ENCODE measurements at regions not wholly inside any gene's neighbourhood (a gene's known extent, or its start where the extent isn't known, plus 50 kb on each side); places are given as distances from the start of the nearest gene placed in this dataset.

DNA sequence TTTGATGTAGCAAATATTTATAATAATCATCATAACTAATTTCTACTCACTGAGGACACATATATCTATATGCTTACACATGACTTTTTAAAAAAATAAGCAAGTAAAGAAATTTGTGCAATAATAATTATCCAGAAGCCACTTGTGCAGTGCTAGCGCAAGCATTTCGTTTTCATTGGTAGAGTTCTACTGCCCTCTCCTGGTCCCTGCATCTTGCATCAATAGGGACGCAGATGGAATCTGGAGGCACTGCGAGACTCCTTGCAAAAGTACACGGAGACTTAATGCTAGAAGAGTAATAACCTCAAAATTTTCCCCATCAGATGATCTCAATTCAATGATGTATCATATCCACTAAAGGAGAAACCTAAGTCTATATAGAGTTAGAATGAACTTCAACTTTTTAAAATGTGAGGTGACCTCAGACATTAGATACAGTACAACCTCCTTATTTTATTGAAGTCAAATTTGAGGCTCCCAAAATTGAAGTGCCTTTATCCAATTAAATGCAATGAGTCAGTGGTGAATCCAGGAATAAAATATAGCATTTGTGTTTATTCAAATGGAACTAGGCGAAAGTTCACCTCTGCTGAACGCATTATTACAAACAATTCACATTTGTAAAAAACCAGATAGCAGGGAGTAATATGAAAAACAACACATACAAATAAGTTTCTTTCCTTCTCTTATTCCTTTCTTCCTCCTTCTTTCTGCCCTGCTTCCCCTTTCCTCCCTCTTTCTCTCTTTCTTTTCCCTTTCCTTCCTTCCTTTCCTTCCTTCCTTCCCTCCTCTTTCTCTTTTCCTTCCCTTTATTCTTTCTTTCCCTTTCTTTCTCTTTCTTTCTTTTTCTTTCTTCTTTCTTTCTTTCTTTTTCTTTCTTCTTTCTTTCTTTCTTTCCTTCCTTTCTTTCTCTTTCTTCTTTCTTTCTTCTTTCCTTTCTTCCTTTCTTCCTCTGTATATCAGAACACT is 450.0 kb downstream of the ANKRD50 start:
- Mint-ChIP-seq H3K9me3 (no peaks in the 10 kb centered on the region), H3K36me3 (no peaks in the 10 kb centered on the region)
- ATAC-seq: peak; percentile 46 to 61 (median 49)

GRCh38 chr4:124265701-124266100 is 446.8 kb downstream of the ANKRD50 start:
- intact Hi-C loops (cut with micrococcal nuclease): no loop called here
- no peak overlapping the region for H3K27ac Mint-ChIP-seq
- ATAC-seq: no peak

More for the DNA sequence above, 450.0 kb downstream of the ANKRD50 start:
- peak in 1 of 2 donors; percentile 62 for DNase-seq
- Histone ChIP-seq H3K36me3 (ENCODE audit: control insufficient read depth, insufficient read depth, low read length) (no peaks in the 10 kb centered on the region), H3K9me3 (ENCODE audit: control insufficient read depth, insufficient read depth, low read length) (no peaks in the 10 kb centered on the region), H3K4me1 (ENCODE audit: control insufficient read depth, insufficient read depth, low read length) (no peaks in the 10 kb centered on the region), H3K4me3 (ENCODE audit: low read length) (no peak overlapping the region), H3K27me3 (ENCODE audit: control insufficient read depth, insufficient read depth, low read length) (no peaks in the 10 kb centered on the region), H3K27ac (ENCODE audit: low read length) (no peak overlapping the region)
- Mint-ChIP-seq H3K4me1 (no peaks in the 10 kb centered on the region), H3K27ac (no peak overlapping the region), H3K27me3 (ENCODE audit: low read depth in 2 of 2) (no peaks in the 10 kb centered on the region), H3K4me3 (no peak overlapping the region)
- intact Hi-C loops (cut with micrococcal nuclease): loop anchor here (5.0 kb wide), 2 partner anchors 870 to 1160 kb away; no protein-coding TSS in a partner anchor
- WGBS (ENCODE audit: insufficient coverage): 30% methylated on average over 6 of the region's 7 CpGs
- TF ChIP-seq, protein P1, sequence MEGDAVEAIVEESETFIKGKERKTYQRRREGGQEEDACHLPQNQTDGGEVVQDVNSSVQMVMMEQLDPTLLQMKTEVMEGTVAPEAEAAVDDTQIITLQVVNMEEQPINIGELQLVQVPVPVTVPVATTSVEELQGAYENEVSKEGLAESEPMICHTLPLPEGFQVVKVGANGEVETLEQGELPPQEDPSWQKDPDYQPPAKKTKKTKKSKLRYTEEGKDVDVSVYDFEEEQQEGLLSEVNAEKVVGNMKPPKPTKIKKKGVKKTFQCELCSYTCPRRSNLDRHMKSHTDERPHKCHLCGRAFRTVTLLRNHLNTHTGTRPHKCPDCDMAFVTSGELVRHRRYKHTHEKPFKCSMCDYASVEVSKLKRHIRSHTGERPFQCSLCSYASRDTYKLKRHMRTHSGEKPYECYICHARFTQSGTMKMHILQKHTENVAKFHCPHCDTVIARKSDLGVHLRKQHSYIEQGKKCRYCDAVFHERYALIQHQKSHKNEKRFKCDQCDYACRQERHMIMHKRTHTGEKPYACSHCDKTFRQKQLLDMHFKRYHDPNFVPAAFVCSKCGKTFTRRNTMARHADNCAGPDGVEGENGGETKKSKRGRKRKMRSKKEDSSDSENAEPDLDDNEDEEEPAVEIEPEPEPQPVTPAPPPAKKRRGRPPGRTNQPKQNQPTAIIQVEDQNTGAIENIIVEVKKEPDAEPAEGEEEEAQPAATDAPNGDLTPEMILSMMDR (IDR thresholded peaks at IDR 0.05): peak; percentile 23

DNA sequence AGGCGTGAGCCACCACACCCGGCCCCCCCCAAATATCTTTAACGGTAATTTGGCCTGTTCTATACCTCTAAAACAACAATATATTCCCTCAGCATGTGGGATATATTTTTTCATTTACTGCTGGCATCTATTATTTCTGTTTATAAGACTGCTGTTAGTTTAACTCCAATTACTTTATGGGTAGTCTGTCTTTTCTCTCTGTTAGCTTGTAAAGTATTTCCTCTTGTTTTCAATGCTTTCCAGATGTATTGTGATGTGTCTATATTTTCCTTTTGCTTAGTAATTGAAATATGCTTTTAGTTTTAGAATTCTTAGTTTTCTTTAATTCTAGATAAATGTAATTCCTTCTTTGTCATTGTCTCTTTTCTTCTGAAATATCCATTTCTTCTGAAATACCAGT is 445.8 kb downstream of the ANKRD50 start:
- H3K27ac Mint-ChIP-seq: no peak overlapping the region
- H3K27ac ChIP-seq (ENCODE audit: low read length): no peak overlapping the region
- H3K4me3 Mint-ChIP-seq: no peak overlapping the region
- 91% methylated on average over 2 of the region's 3 CpGs for WGBS (ENCODE audit: insufficient coverage)
- intact Hi-C loops (cut with micrococcal nuclease): no loop called here
- no peaks in the 10 kb centered on the region for H3K4me1 Mint-ChIP-seq
- H3K36me3 Mint-ChIP-seq: no peaks in the 10 kb centered on the region
- H3K36me3 ChIP-seq (ENCODE audit: control insufficient read depth, insufficient read depth, low read length): no peaks in the 10 kb centered on the region
- H3K27me3 ChIP-seq (ENCODE audit: control insufficient read depth, insufficient read depth, low read length): no peaks in the 10 kb centered on the region
- H3K4me1 ChIP-seq (ENCODE audit: control insufficient read depth, insufficient read depth, low read length): no peaks in the 10 kb centered on the region
- TF ChIP-seq, protein P1 (IDR thresholded peaks at IDR 0.05): no peak
- H3K4me3 ChIP-seq (ENCODE audit: low read length): no peak overlapping the region
- DNase-seq (no peak), ATAC-seq (no peak)
- H3K27me3 Mint-ChIP-seq (ENCODE audit: low read depth in 2 of 2): no peaks in the 10 kb centered on the region
- H3K9me3 Mint-ChIP-seq: peaks cover 0 to 2% of the 10 kb centered on the region in 2 donors
- no peaks in the 10 kb centered on the region for H3K9me3 ChIP-seq (ENCODE audit: control insufficient read depth, insufficient read depth, low read length)

More at GRCh38 chr4:124265701-124266100, 446.8 kb downstream of the ANKRD50 start:
- TF ChIP-seq, protein P1 (IDR thresholded peaks at IDR 0.05): no peak
- DNase-seq: no peak
- Mint-ChIP-seq H3K9me3 (peaks cover 0 to 2% of the 10 kb centered on the region in 2 donors), H3K4me1 (no peaks in the 10 kb centered on the region), H3K36me3 (no peaks in the 10 kb centered on the region), H3K4me3 (no peak overlapping the region), H3K27me3 (ENCODE audit: low read depth in 2 of 2) (no peaks in the 10 kb centered on the region)
- 73% methylated on average over 1 of the region's 1 CpG for WGBS (ENCODE audit: insufficient coverage)
- no peaks in the 10 kb centered on the region for H3K36me3 ChIP-seq (ENCODE audit: control insufficient read depth, insufficient read depth, low read length)
- H3K27me3 ChIP-seq (ENCODE audit: control insufficient read depth, insufficient read depth, low read length): no peaks in the 10 kb centered on the region
- H3K9me3 ChIP-seq (ENCODE audit: control insufficient read depth, insufficient read depth, low read length): no peaks in the 10 kb centered on the region
- no peaks in the 10 kb centered on the region for H3K4me1 ChIP-seq (ENCODE audit: control insufficient read depth, insufficient read depth, low read length)
- H3K27ac ChIP-seq (ENCODE audit: low read length): no peak overlapping the region
- H3K4me3 ChIP-seq (ENCODE audit: low read length): no peak overlapping the region
